NCI-H69 (cell line): ENCODE measurements at regions not wholly inside any gene's neighbourhood (a gene's known extent, or its start where the extent isn't known, plus 50 kb on each side); places are given as distances from the start of the nearest gene placed in this dataset.

Source experiments
- DNase-seq: peaks from one replicate; lab custom pipeline; 2025; lab: John Stamatoyannopoulos, UW

DNA sequence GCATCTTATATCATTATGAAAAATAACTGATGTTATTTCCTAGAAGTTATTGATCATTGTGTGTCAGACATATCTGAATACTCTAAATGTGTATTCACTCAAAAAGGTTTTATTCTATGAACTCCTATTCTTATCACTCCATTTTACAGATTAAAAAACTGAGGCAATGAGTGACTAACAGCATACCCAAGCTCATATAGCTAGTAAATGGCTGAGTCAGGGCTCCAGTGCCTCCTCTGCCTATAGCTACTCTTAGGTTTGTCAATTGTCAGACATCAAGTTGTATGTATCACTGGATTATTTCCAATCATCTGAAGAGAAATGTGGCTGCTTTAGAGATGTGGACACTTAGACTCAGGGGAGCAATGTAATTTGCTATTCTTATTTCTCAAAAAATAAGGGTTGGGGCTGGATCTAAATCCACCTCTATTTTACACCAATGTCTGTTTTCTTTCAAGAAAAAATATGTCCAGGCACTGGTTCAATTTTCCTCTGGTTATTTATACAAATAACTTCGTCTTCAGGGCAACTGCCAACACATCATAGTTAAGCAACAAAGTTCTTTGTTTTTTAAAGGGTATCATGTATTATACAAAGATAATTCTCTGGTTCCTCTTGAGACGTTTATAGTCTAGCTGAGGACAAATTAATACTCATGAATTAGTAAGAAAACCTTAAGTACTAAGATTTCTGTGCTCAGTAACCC lies 328.9 kb upstream of the MAF start:
- no peak for DNase-seq

DNA sequence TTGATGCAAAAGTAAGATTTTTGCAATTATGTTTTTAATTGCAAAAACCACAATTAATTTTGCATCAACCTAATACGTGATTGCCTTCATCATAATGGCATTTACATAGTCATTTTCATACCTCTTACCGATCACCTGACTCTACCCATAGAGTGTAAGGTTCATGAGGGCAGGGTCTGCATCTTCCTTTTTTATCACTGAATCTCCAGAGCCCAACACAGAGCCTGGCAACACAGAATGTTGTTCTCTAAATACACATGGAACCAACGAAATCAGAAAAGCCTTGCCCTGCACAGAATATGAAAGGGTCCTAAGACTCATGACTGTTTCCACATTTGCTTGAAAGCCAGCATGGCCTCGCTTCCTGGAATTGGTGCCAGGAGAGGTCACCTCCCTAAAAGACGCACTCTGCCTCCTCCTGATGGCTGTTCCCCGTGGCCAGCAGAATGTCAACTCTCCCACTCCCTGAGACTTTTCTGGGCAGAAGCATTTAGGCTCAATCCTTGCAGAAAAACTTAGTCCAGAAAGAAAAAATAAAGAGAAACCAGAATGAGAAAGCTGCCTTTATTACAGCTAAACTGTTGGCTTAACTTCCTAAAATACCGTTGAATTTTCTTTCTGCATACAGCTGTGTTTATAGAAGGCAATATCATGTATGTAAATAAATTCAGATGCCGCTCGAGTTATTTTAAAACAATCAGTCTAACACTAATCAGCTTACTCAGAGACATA lies 327.8 kb upstream of the MAF start:
- no peak for DNase-seq

DNA sequence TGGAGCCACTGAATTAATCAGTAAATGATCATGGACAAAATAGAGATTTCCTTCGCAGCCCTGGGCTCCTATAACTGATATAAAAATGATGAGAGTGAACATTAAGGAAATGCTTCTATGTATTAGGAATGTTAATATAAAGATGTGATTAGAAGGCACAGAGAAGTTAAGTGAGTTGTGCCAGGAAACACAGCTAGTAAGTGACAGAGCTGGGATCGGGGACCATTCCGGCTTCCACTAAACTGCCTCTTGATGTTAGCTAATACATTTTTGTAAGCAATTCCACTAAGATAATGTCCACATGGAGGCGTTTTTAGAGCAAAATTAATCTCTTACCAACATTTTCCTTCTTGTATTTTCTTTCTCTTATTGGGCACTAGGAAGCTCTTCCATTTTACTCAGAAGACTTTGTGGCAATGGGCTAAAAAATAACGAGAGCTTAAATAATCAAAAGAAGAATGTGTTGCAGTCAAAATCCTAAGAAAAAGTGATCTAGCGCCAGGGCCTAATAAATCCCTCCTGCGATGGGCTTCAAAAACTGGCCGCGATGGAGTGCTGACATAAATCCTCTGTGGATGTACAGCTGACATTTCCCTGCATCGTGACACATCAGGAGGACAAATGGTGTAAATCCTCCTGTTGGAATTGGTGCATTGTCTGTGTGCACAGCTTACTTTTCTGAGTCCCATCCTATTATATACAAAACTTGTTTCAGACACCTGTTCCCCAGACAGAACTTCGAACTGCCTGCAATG lies 326.1 kb upstream of the MAF start:
- no peak for DNase-seq

DNA sequence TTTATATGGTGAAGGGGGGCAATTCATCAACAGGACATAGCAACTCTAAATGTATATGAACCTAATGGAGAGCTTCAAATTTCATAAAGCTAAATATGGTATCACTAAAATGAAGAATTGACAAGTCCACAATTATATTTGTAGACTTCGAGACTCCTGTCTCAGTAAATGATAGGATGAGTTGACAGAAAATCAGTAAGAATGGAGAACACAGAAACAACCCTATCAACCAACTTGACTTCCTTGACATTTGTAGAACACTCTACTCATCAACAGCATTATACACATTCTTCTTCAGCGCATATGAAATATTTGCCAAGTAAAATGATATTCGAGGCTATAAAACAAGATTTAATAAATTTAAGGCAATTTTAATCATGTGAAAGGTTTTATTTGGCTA lies 322.9 kb upstream of the MAF start:
- no peak for DNase-seq

DNA sequence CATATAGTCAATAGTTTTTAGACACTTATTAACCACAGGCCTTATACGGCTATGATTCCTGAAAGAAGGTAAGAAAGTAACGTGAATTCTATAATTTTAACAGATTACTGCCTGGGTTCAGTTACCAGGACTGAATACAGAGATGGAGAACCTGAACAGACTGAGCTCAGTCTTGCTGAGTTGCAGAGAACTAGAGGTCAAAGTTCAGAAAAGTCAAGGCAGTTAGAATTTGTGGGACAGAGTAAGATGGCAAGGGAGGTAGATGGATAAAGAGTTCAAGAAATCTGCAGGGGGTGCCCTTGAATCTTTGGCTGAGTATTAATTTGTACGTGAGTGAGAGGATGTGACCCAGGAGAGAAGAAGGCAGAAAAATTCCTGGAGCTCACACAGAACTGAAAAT lies 320.1 kb upstream of the MAF start:
- no peak for DNase-seq

DNA sequence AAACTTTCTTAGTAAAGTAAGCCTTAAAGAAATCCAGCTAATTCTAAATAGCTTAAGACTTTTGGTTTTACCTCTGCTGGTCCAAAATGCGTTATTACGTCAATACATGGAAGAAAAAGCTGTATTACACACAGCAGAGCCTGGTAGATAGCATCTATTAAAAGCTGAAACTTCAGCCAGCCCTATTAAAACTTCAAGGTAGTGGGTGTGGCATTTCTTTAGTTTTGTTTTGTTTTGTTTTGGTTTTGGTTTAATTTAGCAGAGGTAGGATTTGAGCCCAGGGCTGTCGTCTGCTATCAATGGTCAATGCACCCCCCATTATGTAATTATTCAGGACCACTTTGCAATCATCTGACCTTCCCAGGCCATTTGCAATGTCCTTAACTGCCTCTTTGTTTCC lies 318.4 kb upstream of the MAF start:
- no peak for DNase-seq

DNA sequence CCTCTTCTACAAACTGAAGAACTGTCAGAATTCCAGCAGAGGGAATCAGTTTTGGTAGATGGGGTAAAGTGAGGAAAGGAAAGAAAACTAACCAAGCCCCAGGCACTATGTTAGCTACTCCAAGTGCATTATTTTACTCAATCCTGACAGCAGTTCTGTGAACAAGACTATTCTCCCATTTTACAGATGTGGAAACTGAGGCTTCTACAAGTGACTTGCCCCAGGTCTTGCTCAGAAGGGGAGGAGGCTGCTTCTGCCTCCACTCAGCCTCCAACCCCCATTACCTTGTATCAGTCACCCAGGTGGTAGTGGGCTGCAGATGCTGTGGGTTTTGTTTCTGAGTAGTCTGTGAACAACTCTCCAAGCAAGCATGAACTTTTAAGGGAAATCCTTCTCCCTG lies 315.2 kb upstream of the MAF start:
- no peak for DNase-seq

DNA sequence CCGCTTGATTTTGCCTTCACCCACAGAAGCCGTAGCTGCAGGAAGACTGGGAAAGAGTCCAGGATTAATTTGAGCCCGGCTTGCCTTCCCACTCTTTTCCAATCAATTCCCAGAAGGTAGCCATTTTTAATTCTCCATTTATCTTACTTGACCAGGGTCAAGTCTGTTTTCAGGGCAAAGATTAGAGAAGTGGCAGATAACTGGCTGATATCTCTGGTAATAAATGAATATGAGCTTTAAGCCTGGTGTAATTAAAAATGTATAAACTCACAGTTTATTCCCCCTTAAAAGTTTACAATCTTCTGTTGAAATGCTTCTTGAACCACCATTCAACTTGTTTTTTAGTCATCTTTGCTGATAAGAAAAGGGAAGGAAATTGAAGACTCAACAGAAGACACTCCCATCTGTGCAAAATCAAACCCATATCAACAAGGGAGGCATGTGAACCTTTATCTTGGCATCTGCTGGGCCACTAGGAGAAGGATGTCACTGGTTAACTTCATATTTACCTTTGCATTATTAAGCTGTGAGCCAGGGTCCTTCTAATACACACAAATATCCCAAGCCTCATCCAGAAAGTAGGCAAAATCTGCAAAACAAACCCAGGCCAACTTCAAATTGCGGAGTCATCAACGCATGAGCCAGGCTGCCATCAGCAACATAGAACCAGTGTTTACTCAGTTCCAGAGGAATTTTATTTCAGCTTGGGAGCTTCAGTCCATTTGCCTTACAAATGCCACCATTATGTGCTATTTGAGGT lies 314.6 kb upstream of the MAF start:
- no peak for DNase-seq

DNA sequence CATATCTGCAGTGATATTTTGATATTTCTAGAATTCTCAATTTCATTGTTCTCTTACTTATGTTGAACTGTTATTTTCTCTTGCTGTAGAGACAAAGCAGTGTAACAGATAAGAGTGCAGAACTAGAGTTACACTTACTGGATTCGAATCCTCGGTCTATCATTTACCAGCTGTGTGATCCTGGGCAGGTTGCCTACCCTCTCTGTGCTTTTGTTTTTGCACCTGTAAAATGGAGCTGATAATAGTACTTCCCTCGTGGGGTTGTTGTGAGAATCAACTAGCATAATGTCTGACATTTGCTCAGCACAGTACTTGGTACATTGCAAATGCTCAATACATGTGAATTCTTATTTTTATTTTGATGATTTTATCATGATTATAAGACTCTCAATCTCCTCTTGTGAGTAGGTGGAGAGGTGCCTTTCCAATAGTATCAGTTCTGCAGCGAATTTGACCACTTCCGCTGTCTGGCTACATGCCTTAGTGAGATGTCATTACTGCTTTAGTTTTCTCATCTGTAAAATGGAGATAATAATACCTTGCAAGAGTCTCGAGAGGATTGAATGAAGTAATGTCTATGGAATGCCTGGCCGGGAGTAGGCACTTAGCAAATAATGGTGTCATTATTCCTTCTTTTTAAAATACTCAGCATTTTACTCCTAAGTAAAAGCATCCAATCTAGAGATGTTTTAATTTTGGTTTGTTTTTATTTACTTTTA lies 312.2 kb upstream of the MAF start:
- no peak for DNase-seq

DNA sequence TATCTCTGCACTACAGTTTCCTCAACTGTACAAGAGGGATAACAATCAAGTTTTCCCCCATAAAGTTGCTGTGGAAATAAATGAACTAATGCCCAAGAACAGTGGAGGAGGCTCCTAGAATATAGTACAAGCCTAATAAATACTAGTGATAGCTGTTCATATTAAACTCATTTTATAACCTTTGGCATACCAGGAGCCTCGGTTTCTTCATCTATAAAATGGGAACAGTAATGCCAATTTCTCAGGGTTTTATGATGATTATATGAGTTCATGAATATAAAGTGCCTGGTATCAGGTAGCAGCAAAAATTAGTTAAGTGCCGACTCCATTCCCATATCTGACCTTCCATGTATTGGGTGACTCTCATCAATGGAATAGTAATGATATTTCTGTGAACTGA lies 311.1 kb upstream of the MAF start:
- DNase-seq, result no peak

DNA sequence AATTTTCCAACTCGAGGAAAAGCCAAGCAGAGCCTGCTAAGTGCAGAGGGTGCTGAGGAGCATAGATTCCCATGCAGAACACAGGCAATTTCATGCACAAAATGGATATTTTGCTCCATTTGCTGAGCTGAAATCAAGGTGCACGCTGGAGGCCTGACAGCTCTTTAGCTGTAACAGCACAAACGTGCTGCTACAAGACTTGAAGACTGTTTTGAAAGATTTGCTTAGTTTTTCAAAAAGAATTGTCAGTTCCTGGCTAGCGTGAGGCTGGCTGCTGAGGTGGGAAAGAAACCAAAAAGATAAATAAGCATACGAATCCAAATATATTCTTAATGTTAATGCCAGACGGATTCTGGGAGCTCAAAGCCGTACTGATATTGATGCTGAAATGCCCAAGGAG lies 309.0 kb upstream of the MAF start:
- DNase-seq, result no peak

DNA sequence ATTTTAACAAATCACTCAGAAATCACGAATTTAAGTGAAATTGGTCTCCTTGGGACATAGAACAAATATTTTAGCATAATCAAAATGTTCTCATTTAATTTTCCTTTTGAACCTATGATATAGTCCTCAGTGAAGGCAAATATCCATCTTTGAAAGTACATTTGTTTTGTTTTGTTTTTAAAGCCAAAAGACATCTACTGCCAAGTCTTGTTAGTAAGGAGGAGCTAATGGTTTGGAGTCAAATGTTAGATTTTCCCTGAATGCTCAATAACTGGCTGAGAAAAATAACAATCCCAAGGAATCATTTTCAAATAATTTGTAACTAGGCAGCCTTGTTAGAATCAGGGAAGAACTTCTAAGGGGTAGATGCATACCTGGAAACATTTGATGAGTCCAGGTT lies 302.9 kb upstream of the MAF start:
- DNase-seq, result no peak

DNA sequence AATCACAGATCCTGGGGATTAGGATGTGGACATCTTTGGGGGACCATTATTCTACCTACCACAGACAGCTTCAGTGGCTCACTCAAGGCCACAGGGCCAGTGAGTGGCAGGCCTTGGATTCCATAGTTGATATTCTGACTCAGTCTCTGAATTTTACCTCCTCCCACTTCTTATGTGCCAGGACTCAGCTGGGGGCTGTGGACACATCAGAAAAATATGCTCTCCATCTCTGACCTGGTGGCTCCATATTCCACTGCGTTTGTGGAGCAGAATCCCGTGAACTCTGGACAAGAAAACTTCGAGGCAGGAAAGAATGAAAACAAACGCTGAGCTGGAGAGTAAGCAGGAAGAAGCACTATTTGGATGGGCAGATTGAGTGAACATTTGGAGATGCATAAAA lies 301.8 kb upstream of the MAF start:
- DNase-seq, result no peak

DNA sequence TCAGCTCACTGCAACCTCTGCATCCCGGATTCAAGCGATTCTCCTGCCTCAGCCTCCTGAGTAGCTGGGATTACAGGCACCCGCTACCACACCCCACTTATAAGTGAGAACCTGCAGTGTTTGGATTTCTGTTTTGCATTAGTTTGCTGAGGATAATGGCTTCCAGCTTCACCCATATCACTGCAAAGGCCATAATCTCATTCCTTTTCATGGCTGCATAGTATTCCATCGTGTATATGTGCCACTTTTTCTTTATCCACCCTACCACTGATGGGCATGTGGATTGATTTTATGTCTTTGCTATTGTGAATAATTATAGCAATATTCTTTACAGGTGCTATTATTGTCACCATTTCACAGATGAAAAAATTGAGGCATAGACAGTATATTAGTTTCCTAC lies 301.0 kb upstream of the MAF start:
- no peak for DNase-seq

DNA sequence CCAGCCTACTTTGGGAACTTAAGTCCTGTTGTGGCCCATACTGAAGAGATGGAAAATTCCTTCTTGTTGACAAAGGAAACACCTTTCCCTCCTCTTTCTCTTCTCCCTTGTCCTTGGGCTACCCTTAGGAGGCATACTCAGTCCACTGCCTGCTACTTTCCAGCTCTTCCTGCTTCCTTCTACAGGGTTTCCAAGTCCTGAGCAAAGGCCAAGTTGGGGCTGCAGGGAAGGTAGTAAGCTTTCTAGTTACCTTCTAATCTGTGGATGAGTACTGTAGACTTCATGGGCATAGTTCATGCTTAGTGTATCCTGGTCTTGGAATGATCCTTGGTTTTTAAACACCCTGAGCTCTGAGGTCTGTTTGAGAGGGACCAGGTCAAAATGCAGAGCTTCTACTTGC lies 299.2 kb upstream of the MAF start:
- no peak for DNase-seq

DNA sequence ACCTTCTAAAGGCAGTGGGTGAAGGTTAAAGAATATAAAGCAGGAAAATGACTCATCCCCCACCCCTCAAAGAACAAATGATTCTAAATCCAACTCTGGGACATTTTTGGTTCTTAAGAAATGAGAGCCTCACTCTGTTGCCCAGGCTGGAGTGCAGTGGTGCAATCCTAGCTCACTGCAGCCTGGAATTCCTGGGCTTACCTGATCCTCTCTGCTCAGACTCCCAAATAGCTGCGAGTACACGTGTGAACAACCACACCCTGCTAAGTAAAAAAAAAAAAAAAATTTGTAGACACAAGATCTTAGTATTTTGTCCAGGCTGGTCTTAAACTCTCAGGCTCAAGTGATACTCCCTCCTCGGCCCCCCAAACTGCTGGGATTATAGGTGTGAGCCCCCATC lies 298.8 kb upstream of the MAF start:
- no peak for DNase-seq

DNA sequence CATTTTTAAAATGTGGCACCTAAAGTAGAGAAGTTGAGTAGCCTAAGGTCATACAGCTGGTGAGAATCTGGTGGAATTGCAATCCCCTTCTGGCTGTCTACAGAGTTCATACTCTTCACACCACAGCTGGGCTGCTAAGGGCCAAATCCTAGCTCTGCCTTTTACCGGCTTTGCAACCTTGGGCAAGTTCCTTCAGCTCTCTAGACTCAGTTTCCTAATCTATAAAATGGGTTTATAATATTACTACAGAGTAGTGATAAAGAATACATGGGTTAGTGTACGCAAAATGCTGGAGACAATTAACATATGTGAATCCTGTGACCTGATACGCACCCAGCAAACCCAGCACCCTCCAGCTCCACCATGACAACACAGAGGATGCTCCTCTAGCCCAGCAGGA lies 298.2 kb upstream of the MAF start:
- no peak for DNase-seq

DNA sequence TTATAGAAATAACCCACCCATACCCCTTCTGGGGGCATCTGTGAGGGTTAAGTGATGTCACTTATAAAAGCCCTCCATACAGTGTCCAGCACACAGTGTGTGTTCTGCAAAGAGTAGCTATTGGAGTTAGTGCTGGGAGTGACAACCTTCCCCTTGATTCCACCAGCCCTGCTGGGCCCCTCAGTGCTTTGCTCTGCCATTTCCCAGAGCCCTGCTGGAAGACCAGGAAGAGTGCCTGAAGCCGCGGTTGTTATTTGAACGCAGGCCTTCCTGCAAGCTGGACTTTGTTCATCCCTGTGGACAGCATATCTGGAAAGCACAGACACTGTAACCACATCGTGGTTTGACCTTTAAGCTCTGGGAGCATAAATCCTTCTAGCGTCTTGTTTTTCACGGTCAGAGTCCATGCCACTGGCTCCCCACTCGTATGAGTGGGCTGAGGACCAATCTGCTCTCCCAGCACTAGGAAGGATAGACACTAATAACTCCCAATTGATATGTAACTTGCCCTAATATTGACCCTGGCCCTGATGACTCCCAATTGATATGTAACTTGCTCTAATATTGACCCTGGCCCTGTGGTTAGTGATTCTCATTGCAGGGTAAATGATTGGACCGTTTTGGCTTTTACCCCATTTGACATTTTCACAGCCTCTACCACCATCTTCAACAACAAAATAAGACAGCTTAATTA lies 297.1 kb upstream of the MAF start:
- no peak for DNase-seq

DNA sequence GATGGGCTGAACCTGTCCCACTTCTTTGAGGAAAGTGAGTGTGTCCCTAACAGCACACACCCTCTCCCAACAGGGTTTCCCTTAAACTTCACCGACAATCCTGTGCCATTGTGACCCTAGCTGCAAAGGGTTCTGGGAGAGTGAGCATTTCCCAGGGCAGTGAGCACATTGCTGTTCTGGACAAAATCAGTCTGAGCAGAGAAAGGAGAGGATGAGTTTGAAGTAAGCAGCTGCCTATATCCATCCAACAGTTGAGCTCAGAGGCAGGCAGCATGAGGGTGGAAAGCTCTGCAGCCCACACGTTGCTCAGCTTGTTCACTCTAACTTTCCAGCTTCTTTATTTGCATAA lies 296.5 kb upstream of the MAF start:
- no peak for DNase-seq

DNA sequence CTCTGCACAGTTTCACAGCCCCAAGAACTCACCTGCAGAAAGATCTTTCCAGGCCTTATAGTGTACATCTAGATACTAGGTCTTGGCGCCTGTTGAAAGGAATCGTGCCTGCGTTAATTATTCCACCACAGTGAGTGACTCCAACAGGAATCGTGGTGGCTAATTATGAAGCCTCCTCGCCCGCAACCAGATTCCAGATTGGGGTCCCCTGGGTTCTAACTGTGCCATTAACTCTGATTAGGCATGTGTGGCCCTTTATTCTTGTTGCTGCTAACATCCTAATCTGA lies 295.3 kb upstream of the MAF start:
- no peak for DNase-seq

DNA sequence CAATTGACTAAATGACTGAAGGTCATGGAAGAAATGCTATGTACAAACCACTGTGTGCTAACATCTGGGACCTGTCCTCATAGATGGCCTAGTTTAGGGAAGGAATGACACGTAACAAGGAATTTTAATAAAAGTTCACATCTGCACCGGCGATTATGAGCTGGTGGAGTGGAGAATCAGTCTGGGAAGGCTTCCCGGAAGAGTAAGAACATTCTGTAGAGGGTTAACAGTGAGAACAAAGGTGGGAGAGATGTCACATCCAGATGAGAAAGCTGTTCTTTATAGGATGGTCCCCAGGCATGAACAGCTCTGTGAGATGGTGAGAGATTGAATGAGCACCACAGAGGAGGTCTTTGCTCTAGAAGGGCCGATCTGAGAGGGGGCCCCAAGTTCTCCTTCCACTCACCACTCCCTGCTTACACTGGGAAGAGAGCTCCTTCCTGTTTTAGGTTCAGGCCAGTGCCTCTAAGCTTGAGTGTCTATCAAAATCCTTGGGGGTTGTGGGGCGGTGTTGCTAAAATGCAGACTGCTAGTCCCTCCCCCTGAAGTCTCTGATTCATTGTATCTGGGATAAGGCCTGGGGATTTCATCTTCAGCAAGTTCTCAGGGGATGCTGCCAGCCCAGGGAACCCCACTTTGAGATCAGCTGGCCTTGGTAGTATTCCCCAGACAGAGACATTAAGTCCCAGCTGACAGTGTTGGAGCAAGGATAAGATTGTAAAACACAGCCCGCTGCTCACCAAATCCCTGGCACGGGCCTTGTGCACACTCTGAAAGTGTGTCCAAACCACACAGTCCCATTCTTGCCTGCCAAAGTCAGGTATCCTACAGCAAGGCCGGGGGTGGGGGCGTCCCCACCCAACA lies 294.7 kb upstream of the MAF start:
- no peak for DNase-seq
